ENCODE measurements at regions not wholly inside any gene's neighbourhood (a gene's known extent, or its start where the extent isn't known, plus 50 kb on each side); places are given as distances from the start of the nearest gene placed in this dataset.
"Not testable (repeated sequence)": the region's sequence is repeated elsewhere in the genome, so short reads cannot be mapped to it uniquely, and the experiment has no call there.

GRCh38 chr9:30511666-30512065, 1872.8 kb upstream of the ACO1 start:
- no peak for DNase-seq

GRCh38 chr9:30519166-30519565, 1865.3 kb upstream of the ACO1 start:
- DNase-seq, result no peak

- no peak for DNase-seq
Measured at GRCh38 chr9:30519756-30520155, 1864.7 kb upstream of the ACO1 start.

- DNase-seq, result no peak
Measured at GRCh38 chr9:30522061-30522460, 1862.4 kb upstream of the ACO1 start.

GRCh38 chr9:30522486-30522885, 1862.0 kb upstream of the ACO1 start:
- no peak for DNase-seq

DNA sequence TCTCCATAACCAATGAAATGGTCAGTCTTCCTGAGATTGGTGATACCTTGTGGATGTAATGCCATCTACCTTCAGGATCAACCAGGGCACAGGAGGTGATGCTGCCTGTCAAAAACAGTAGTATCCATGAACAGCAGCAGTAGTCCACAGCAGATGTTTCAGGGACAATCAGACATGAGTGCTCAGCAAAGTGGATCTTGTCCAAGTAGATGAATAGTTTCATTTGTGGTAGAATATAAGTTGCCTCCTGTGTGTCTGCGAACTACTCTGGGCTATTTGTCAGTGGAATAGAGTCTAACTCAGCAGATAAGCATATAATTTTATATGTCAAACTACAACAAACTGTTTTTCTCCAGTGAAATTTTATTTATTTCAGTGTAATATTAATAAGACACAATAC, 1860.1 kb upstream of the ACO1 start:
- DNase-seq, result no peak

DNA sequence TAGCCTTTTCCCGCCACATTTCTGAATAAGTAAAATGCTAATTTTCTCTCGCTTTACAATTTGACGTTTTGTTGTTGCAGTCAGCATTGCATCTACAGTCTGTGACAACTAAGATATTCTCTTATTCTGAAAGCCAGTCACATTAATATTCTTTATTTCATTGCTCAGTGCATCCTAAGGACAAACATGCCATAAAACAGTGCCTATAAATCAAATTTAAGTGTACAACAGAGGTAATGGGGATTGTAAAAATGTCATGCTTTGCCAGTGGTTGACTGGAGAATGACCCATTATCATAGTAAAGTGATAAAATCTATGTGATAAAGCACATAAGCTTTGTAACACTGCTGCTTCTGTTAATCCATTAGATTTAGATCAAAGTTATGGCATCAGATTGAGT, 1850.0 kb upstream of the ACO1 start:
- DNase-seq, result no peak

- no peak for DNase-seq
Measured at GRCh38 chr9:30534896-30535295, 1849.5 kb upstream of the ACO1 start.

GRCh38 chr9:30536494-30536893, 1847.9 kb upstream of the ACO1 start:
- no peak for DNase-seq

DNA sequence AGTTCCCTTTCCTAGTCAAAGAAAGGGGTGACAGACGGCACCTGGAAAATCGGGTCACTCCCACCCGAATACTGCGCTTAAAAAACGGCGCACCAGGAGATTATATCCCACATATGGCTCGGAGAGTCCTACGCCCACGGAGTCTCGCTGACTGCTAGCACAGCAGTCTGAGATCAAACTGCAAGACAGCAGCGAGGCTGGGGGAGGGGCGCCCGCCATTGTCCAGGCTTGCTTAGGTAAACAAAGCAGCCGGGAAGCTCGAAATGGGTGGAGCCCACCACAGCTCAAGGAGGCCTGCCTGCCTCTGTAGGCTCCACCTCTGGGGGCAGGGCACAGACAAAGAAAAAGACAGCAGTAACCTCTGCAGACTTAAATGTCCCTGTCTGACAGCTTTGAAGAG, 1844.7 kb upstream of the ACO1 start:
- not testable (repeated sequence) for DNase-seq

GRCh38 chr9:30574355-30575151, 1809.9 kb upstream of the ACO1 start:
- DNase-seq, result no peak

DNA sequence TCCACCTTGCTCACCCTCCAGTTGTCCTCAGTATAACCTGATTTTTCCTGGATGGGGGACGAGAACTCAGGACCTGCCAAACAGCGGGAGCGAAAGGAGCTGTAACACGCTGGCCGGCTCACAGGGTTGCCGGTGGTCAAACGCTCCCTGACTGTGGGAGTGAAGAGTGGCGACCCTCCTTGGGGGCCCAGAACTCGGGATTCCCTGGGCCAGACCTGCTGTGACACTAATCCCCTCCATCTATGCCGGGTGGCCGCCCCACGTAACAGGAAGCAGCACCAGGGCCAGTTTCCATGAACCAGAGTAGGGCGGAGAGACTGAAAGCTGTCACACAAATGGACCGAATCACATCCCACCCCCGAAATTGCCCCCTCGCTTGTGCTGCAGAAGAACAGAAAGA, 1809.2 kb upstream of the ACO1 start:
- DNase-seq, result no peak

GRCh38 chr9:30575691-30576090, 1808.8 kb upstream of the ACO1 start:
- DNase-seq, result no peak

GRCh38 chr9:30579810-30580209, 1804.6 kb upstream of the ACO1 start:
- no peak for DNase-seq

- DNase-seq, result no peak
Measured at GRCh38 chr9:30582240-30582639, 1802.2 kb upstream of the ACO1 start.

DNA sequence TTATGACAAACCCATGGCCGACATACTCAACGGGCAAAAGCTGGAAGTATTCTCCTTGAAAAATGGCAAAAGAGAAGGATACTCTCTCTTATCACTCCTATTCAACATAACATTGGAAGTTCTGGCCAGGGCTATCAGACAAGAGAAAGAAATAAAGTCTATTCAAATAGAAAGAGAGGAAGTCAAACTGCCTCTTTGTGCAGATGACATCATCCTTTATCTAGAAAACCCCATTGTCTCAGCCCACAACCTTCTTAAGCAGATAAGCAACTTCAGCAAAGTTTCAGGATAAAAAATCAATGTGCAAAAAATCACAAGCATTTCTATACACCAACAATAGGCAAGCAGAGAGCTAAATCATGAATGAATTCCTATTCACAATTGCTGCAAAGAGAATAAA, 1799.9 kb upstream of the ACO1 start:
- DNase-seq, result no peak

- no peak for DNase-seq
Measured at GRCh38 chr9:30591461-30591860, 1793.0 kb upstream of the ACO1 start.

GRCh38 chr9:30597608-30598007, 1786.8 kb upstream of the ACO1 start:
- DNase-seq, result no peak

GRCh38 chr9:30605936-30606335, 1778.5 kb upstream of the ACO1 start:
- DNase-seq, result no peak

GRCh38 chr9:30609713-30610112, 1774.7 kb upstream of the ACO1 start:
- no peak for DNase-seq

DNA sequence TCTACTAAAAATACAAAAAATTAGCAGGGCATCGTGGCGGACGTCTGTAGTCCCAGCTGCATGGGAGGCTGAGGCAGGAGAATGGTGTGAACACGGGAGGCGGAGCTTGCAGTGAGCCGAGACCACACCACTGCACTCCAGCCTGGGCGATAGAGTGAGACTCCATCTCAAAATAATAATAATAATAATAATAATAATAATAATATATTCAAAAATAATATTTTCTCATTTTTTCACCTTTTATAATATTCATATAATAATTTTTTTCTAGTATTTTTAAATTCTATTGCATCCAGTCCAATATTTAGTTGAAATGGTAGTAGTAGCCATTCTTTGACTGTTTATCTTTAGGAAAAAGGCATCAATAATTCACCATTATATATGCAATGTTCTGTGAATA, 1767.7 kb upstream of the ACO1 start:
- not testable (repeated sequence) for DNase-seq

GRCh38 chr9:30622561-30622960, 1761.9 kb upstream of the ACO1 start:
- no peak for DNase-seq

DNA sequence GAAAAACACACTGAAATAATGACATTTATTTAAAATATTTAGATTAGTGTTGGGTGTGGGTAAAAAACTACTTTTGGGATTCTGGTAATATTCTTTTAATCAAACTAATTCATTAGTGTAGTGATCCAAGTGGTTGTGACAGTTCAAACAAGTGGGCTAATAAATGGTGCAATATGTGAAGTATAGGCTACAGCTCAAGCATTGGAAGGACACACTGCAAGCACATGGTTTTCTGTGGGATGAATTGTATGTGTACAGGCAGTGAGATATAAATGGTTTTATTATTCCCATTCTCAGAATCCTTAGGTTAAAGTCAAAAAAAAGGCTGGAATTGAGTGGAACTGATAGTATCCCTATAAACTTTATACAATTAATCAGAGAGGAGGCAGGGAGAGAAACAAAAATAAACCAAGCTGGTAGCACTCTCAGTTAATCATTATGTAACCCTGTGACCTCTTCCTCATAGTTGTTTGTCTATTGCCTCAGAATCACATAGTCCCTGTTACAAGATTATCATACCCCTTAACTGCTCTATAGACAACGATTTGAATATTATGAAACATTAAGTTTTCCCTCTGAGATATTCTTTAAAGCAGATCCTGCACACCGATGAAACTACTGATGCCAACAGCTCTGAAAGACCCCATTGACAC, 1755.4 kb upstream of the ACO1 start:
- no peak for DNase-seq

GRCh38 chr9:30630459-30630858, 1754.0 kb upstream of the ACO1 start:
- DNase-seq, result no peak

- not testable (repeated sequence) for DNase-seq
Measured at GRCh38 chr9:30646639-30647038, 1737.8 kb upstream of the ACO1 start.
